H54 (cell line): ENCODE measurements at regions not wholly inside any gene's neighbourhood (a gene's known extent, or its start where the extent isn't known, plus 50 kb on each side); places are given as distances from the start of the nearest gene placed in this dataset.
"Not testable (repeated sequence)": the region's sequence is repeated elsewhere in the genome, so short reads cannot be mapped to it uniquely, and the experiment has no call there.

ENCODE experiments used
- DNase-seq: peaks from one replicate; pipeline ENCODE4 v3.0.0; 2011; ENCODE audit warnings: low spot score, mixed read lengths; ENCODE audit not compliant: insufficient read length
- FAIRE-seq: peaks from 3 replicates; lab custom pipeline; 2011; peaks lifted over from hg19 to GRCh38; lab: Jason Lieb, UNC
- POLR2A ChIP-seq: IDR thresholded peaks from 2 replicates; pipeline ENCODE4 v1.6.1; 2011; ENCODE audit warnings: low read depth, mild to moderate bottlenecking, low read length

DNA sequence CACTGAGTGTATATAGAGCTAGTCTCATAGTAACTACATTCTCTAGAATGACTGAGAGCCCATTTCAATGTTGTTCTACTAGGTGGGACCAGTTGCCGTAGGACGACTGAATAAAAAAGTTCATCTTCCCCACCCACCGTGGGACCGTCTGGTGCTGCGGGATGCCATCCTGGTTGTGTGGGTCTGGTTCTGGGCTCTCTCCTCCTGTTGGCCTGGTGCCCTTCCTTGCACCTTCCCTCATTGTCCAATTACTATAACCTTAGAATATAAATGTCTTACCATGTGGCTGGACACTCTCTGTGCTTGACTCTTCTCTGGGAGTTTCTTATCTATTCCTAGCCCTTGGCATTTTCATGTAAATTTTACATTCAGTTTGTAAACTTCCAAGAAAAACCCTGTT lies 344.4 kb downstream of the TCERG1L start:
- no peak for TF ChIP-seq POLR2A
- no peak for FAIRE-seq

DNA sequence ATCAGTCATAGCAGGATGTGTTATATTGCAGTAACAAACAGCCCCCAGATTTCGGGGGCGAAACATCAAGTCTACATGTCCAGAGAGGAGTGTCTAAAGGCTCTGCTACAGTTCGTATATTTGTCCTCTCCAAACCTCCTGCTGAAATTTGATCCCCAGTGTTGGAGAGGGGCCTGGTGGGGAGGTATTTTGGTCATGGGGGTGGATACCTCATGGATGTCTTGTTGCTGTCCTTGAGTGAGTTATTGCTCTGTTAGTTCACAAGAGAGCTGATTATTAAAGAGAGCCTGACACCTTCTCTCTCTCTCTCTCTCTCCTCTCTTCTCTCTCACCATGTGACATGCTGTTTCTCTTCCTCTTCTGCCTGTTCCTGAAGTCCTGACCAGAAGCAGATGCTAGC lies 343.7 kb downstream of the TCERG1L start:
- DNase-seq (no peak), FAIRE-seq (no peak)
- TF ChIP-seq POLR2A = no peak

More for the DNA sequence above, 344.4 kb downstream of the TCERG1L start:
- no peak for DNase-seq

DNA sequence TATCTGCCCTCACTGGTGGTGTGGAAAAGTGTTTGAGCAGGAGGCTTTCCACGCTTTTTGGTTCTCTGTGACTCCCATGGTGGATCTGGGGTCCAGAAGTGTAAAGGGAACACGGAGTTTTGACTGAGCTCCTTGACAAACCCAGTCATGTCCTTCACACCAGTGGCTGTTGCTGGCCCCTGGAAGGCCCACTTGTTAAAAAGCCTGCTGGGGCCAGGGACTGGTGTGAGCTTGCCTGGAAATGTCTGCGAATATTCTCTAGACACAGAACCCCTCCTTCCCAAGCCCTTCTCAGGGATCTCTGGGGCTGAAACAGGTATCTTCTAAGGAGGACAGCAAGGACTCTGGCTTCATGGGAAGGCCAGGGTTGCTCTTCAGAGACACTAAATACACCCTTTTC lies 343.0 kb downstream of the TCERG1L start:
- DNase-seq (no peak), FAIRE-seq (no peak)
- no peak for TF ChIP-seq POLR2A

DNA sequence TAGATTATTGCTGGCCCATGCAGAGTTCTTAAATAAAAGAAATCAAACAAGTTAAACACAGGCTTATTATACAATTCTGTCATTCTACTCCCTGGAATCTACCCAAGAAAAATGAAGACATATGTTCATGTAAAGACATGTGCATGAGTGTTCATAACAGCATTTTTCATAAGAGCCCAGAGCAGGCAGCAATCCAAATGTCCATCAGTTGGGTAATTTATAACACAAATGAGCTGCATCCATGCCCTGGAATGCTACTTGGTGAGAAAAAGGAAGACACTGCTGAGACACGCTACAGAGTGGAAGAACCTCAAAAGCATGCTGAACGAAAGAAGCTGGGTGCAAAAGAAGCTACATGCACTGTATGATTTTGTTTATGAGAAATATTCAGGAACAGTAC lies 342.6 kb downstream of the TCERG1L start:
- FAIRE-seq (no peak), DNase-seq (no peak)
- no peak for TF ChIP-seq POLR2A

DNA sequence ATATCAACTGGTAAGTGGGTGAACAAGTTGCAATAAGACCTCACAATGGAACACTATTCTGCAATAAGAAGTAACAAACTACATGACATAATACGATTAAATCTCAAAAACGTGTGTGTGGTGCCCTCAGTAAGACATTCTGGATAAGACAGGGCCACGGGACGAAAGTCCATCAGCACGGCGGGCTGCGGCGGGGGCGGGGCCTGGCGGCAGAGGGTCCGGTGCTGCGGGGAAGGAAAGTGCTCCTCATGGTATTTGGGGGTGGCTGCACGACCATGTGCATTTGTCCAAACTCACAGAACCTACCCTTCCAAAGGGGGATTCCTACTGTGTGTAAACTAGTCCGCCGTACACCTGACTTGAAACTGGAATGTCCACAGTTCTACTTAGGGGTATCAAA lies 341.8 kb downstream of the TCERG1L start:
- no peak for FAIRE-seq

DNA sequence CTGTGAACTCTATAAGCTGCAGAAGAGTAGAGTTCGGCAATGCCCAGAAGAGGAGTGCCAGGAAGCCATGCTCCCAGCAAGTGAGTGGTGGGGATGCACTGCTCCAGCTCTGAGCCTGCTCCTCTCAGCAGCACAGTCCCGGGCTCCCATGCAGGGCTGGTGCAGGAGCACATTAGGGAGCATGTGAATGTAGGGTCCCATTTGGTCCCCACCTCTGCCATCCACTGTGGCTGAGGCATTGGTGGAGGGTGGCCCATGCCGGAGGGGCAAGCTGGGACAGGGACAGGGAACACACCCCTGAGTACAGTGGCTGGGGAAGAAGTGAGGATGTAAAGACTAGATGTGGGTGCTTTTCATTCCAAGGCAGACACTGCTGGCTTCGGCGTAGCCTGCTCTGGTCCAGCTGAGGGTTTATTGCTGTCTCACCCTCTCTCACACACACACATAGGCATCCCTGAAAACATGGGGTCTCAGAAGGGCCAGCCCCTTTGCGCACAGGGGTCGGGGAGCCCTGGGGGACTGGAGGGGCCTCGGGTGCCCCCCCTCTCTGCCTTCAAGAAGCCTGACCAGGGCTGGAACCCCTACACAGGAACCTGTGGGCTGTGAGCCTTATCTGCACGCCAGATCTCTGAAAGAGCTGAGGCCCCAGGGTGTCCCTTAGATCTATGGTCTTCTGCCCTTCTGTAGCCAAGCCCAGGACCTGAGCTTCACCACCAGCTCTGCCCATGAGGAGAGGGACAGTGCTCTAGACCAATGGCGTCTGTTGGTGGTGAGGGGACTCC lies 341.0 kb downstream of the TCERG1L start:
- TF ChIP-seq POLR2A = no peak
- DNase-seq = no peak
- no peak for FAIRE-seq

More for the DNA sequence above, 341.8 kb downstream of the TCERG1L start:
- DNase-seq = no peak
- TF ChIP-seq POLR2A = no peak

DNA sequence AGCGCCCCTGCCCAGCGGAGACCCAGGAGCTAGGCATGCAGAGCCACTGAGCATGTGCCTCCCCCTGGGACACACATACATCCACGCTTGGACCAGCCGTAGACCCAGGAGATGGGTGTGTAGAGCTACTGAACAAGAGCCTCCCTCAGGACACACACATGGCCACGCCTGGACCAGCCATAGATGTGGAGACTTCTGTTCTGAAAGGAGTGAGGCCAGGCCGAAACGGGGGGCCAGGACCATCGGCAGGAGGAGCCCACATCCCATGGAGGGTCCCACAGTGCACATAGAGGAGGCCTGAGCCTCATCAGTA lies 340.4 kb downstream of the TCERG1L start:
- no peak for FAIRE-seq
- no peak for DNase-seq
- TF ChIP-seq POLR2A = no peak

DNA sequence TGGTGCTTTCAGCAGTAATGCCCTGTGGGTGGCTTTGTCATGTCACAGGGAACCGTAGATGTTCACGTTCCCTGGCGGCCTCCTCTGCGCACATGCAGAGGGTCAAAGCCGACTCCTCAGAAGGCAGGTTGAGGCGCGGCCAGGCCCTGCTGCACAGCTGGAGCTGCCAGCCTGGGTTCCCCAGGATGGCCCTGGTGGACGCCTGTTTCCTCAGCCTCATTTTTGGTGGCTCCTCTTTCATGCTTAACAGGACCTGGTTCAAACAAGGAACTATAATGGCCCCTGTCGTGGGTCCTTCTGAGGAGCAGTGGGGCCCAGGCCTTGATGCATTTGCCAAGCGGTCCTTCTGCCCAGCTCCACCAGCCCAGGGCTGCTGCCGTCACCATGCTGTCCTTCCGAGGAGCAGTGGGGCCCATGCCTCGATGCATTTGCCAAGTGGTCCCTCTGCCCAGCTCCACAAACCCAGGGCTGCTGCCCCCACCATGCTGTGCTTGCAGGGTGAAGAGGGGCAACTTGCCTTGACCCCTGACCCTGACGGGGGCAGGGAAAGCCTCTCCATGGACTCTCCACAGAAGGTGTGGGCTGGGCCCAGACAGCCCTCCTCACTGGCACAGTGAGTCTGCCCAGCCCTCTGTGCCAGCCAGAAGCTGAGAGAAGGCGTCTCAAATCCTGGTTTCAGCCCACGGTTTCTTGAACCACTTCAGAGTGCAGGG lies 338.2 kb downstream of the TCERG1L start:
- TF ChIP-seq POLR2A = no peak
- FAIRE-seq = no peak
- no peak for DNase-seq

DNA sequence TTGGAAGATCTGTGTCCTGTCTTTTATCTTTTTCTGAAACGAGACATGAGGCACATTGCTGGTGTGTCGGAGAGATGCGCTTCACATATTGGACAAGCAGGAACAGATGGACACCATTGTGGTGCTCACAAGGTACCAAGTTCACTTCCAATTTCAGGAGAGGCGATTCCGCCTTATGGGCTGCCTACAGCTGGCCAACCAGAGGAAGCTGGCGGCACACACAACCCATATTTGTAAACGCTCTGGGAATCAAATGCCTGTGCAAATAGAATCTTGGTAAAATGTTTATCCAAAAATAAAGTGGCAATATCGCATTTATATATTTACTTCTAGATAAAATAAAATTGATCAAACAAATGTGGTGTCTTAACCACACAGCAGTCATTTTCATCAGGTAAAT lies 337.4 kb downstream of the TCERG1L start:
- FAIRE-seq (no peak), DNase-seq (no peak)
- no peak for TF ChIP-seq POLR2A

DNA sequence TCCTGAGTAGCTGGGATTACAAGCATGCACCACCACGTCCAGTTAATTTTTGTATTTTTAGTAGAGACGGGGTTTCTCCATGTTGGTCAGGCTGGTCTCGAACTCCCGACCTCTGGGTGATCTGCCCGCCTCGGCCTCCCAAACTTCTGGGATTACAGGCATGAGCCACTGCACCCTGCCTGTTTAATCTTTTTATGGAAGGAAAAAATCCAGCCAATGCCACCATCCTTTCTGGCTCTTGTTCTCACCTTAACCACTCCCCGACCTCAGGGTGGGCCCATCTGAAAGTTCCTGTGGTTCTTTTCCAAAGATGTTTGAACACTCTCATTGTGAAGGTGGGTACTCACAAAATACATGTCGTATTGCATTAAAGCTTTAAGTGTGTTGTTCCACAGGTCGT lies 336.2 kb downstream of the TCERG1L start:
- not testable (repeated sequence) for DNase-seq, FAIRE-seq

DNA sequence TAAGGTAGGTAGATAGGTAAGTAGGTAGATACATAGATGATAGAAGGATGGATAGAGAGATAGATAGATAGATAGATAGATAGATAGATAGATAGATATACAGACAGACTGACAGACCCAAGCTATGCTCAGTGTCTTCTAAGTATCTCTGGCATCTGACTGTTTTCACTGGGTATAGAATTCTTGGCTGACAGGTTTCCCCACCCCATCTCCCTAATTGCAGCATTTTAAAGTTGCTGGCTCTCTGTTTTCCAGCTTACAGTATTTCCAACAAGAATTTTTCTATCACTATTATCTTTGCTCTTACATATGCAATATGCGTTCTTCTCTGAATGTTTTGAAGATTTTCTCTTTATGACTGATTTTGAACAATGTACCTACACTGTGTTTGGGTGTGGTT lies 328.7 kb downstream of the TCERG1L start:
- DNase-seq (no peak), FAIRE-seq (no peak)
- TF ChIP-seq POLR2A = no peak

DNA sequence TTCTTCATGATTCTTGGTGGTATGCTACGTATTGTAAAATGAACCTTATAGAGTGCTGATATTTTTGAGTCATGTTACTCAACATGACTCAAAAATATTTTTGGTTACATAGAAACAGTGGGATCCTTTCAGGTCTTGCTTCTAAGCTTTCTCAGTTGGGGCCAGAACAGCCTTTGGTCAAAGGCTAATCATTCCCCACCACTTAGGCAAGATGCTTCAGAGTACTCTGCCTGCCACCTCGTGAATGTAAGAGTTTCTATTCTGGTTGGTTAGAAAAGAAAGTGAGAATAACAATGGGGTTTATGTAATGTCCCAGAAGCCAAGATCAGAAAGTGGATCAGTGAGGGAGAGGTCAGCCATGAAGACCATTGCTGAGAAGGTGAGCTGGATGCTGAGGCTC lies 327.8 kb downstream of the TCERG1L start:
- FAIRE-seq = no peak
- TF ChIP-seq POLR2A = no peak
- DNase-seq = no peak

DNA sequence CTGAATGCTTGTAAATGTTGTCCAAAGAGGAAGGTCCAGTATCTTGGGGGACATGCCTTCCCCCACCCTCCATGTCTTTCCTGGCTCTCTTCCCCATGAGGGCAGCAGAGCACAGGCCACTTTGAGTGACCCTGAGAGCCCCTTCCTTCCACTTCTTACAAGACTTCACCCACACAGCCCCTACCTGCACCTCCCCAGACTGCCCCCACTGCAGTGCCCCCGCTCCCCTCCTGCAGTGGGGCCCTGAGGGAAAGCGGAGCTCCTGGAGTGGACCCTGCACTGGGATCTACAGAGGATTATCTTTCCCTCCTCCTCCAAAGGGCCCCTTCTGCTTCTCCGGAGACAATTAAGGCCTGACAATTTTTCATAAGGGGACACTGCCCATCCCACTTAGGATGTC lies 326.8 kb downstream of the TCERG1L start:
- no peak for DNase-seq
- TF ChIP-seq POLR2A = no peak
- FAIRE-seq = no peak

DNA sequence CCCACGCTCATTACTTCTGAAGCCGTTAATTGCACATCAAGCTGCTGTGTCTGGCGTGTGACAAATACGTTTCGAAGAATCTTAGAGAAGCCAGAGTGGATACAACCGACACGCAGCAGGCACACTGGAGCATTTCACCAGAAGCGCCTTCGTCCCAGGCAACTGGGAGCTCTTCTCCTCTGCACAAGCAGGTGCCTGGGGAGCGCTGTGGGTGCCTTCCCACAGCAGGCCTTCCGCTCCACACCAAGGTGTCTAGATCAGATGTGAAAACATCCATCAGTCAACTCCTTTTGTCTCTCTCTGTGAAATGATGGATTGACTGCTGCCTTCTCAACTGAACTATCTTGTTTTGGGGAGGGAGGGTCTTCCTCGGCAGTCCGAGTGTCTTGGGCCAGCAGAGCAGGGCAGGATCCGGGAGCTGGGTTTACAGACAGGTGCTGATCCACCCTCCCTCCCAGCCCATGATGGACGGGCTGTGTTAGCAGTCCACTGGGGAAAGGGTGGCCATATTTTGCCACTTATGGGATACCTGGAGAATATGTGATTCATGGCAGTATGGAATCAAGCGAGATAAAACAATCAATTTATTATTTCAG lies 326.3 kb downstream of the TCERG1L start:
- no peak for TF ChIP-seq POLR2A
- DNase-seq (no peak), FAIRE-seq (no peak)
